WTC11 (cell line): ENCODE measurements at regions not wholly inside any gene's neighbourhood (a gene's known extent, or its start where the extent isn't known, plus 50 kb on each side); places are given as distances from the start of the nearest gene placed in this dataset.

Experiments used
- ELF4 ChIP-seq: sonication (generic); formaldehyde crosslinking; IDR thresholded peaks from 2 replicates; pipeline ENCODE4 v1.8.1; 2022; ENCODE audit warnings: low read depth, mild to moderate bottlenecking, moderate library complexity, missing genetic modification reagents
- HMGA2 ChIP-seq: fragments of 250-450 bp; sonication (Bioruptor Pico); IDR thresholded peaks from 2 replicates; pipeline ENCODE4 v1.4.0; 2021; ENCODE audit warnings: mild to moderate bottlenecking, moderate library complexity
- ZNF121 ChIP-seq: sonication (generic); formaldehyde crosslinking; IDR thresholded peaks from 2 replicates; pipeline ENCODE4 v1.8.0; 2023; ENCODE audit warnings: missing genetic modification reagents
- ZNF416 ChIP-seq: fragments of 250-450 bp; sonication (Bioruptor Pico); IDR thresholded peaks from 2 replicates; pipeline ENCODE4 v1.9.0; 2021; ENCODE audit warnings: mild to moderate bottlenecking, inconsistent platforms
- TF ChIP-seq, protein P1 (sequence below): fragments of 200-600 bp; IDR thresholded peaks from 2 replicates; pipeline ENCODE4 v1.8.0; 2022; ENCODE audit warnings: antibody characterized with exemption
- TF ChIP-seq, protein P2 (sequence below): fragments of 250-450 bp; sonication (Bioruptor Pico); IDR thresholded peaks from 2 replicates; pipeline ENCODE4 v1.9.0; 2021; ENCODE audit warnings: mild to moderate bottlenecking, borderline replicate concordance
- TF ChIP-seq, protein P3 (sequence below): sonication (generic); formaldehyde crosslinking; IDR thresholded peaks from 2 replicates; pipeline ENCODE4 v1.8.1; 2023; ENCODE audit warnings: mild to moderate bottlenecking, missing genetic modification reagents
- TF ChIP-seq, protein P4 (sequence below): sonication (generic); formaldehyde crosslinking; IDR thresholded peaks from 2 replicates; pipeline ENCODE4 v1.8.0; 2022; ENCODE audit warnings: mild to moderate bottlenecking, missing genetic modification reagents
- TF ChIP-seq, protein P5 (sequence below): sonication (generic); formaldehyde crosslinking; IDR thresholded peaks from 2 replicates; pipeline ENCODE4 v1.8.0; 2022; ENCODE audit warnings: mild to moderate bottlenecking, missing genetic modification reagents

DNA sequence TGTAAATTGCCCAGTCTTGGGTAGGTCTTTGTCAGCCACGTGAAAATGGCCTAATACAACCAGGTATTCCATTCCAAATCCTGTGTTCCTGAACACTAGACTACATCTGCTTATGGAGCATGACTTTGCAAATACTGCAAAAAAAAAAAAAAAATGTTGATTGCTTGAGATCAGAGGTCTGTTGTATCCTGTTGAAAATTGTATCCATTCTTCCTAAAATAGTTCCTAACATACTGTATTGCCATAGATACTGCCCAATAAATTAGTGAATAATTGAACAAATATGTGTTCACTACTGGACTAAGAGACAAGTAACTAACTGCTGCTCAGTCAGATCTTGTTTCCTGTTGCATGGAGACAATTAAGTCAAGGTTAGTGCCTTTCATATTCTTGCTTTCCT, 164.3 kb upstream of the PABPC4L start:
- TF ChIP-seq, protein P1, sequence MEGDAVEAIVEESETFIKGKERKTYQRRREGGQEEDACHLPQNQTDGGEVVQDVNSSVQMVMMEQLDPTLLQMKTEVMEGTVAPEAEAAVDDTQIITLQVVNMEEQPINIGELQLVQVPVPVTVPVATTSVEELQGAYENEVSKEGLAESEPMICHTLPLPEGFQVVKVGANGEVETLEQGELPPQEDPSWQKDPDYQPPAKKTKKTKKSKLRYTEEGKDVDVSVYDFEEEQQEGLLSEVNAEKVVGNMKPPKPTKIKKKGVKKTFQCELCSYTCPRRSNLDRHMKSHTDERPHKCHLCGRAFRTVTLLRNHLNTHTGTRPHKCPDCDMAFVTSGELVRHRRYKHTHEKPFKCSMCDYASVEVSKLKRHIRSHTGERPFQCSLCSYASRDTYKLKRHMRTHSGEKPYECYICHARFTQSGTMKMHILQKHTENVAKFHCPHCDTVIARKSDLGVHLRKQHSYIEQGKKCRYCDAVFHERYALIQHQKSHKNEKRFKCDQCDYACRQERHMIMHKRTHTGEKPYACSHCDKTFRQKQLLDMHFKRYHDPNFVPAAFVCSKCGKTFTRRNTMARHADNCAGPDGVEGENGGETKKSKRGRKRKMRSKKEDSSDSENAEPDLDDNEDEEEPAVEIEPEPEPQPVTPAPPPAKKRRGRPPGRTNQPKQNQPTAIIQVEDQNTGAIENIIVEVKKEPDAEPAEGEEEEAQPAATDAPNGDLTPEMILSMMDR, result no peak
- TF ChIP-seq, protein P2, sequence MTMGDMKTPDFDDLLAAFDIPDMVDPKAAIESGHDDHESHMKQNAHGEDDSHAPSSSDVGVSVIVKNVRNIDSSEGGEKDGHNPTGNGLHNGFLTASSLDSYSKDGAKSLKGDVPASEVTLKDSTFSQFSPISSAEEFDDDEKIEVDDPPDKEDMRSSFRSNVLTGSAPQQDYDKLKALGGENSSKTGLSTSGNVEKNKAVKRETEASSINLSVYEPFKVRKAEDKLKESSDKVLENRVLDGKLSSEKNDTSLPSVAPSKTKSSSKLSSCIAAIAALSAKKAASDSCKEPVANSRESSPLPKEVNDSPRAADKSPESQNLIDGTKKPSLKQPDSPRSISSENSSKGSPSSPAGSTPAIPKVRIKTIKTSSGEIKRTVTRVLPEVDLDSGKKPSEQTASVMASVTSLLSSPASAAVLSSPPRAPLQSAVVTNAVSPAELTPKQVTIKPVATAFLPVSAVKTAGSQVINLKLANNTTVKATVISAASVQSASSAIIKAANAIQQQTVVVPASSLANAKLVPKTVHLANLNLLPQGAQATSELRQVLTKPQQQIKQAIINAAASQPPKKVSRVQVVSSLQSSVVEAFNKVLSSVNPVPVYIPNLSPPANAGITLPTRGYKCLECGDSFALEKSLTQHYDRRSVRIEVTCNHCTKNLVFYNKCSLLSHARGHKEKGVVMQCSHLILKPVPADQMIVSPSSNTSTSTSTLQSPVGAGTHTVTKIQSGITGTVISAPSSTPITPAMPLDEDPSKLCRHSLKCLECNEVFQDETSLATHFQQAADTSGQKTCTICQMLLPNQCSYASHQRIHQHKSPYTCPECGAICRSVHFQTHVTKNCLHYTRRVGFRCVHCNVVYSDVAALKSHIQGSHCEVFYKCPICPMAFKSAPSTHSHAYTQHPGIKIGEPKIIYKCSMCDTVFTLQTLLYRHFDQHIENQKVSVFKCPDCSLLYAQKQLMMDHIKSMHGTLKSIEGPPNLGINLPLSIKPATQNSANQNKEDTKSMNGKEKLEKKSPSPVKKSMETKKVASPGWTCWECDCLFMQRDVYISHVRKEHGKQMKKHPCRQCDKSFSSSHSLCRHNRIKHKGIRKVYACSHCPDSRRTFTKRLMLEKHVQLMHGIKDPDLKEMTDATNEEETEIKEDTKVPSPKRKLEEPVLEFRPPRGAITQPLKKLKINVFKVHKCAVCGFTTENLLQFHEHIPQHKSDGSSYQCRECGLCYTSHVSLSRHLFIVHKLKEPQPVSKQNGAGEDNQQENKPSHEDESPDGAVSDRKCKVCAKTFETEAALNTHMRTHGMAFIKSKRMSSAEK (CRISPR knock-in tag), result no peak
- no peak for TF ChIP-seq HMGA2
- no peak for TF ChIP-seq ELF4
- TF ChIP-seq, protein P3, sequence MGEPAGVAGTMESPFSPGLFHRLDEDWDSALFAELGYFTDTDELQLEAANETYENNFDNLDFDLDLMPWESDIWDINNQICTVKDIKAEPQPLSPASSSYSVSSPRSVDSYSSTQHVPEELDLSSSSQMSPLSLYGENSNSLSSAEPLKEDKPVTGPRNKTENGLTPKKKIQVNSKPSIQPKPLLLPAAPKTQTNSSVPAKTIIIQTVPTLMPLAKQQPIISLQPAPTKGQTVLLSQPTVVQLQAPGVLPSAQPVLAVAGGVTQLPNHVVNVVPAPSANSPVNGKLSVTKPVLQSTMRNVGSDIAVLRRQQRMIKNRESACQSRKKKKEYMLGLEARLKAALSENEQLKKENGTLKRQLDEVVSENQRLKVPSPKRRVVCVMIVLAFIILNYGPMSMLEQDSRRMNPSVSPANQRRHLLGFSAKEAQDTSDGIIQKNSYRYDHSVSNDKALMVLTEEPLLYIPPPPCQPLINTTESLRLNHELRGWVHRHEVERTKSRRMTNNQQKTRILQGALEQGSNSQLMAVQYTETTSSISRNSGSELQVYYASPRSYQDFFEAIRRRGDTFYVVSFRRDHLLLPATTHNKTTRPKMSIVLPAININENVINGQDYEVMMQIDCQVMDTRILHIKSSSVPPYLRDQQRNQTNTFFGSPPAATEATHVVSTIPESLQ (CRISPR knock-in tag), result no peak
- TF ChIP-seq ZNF416 (CRISPR knock-in tag), result no peak
- TF ChIP-seq, protein P4, sequence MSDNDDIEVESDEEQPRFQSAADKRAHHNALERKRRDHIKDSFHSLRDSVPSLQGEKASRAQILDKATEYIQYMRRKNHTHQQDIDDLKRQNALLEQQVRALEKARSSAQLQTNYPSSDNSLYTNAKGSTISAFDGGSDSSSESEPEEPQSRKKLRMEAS, result no peak
- TF ChIP-seq, protein P5, sequence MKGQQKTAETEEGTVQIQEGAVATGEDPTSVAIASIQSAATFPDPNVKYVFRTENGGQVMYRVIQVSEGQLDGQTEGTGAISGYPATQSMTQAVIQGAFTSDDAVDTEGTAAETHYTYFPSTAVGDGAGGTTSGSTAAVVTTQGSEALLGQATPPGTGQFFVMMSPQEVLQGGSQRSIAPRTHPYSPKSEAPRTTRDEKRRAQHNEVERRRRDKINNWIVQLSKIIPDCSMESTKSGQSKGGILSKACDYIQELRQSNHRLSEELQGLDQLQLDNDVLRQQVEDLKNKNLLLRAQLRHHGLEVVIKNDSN (CRISPR knock-in tag), result no peak
- TF ChIP-seq ZNF121 (CRISPR knock-in tag), result no peak
